ENCODE measurements at regions not wholly inside any gene's neighbourhood (a gene's known extent, or its start where the extent isn't known, plus 50 kb on each side); places are given as distances from the start of the nearest gene placed in this dataset.

GRCh38 chr4:155616117-155616516, 50.5 kb upstream of the GUCY1A1 start:
- DNase-seq: no peak
- intact Hi-C loops (cut with DNase I): no loop called here

DNA sequence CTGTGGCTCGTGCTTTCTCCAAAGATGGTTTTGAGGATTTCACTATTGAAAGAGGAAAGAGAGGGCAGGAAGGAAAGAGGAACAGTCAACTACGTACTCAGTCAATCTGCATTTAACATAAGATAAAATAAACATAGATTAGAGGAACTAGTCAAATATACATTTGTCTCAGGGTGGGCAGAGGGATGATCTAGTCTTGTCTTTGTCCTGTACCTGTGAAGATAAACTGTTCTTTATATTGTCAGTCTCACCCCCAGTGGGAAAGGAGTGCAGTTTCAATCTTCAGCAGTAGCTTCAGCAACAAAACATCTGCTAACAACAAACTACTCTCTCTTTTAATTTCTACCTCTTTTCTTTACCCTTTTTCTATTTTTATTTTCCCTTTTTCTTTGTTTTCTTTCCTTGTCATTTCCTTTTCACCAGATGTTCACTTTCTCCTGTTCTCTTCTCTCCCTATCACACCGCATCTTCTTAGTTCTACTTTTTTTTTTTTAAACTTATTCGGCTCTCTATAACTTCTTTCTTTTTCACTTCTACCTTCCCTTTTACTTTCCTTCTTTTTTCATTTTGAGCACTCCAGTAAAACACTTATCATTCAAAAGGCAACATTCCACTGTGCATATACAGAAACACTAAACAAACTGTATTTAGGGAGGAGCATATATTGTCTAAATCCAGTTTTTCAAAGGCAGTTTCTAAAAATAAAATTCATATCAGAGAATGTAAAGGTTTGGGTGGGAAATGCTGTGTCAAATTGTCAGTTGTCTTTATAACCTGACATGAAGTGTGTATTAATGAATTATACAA, 51.4 kb upstream of the GUCY1A1 start:
- DNase-seq: no peak
- intact Hi-C loops (cut with DNase I): no loop called here

GRCh38 chr4:155614111-155614762, 52.4 kb upstream of the GUCY1A1 start:
- no peak for DNase-seq
- intact Hi-C loops (cut with DNase I): no loop called here

DNA sequence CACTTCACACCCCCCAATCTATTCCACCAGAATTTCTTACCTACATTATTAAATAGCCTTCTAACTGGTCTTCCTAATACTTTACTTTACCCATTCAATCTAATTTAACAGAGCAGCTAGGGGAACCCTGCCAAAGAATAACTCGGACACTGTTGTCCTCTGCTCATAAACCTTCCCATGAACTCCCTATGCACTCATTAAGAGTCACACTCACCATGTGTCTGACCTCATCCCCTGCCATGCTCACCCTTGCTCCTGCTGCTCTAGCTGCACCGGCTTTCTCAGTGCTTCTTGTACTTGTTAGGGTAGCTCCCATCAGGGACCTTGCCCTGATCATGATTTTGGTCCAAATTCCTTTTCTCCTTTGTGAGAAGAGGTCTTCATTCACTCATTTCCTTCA, 54.6 kb upstream of the GUCY1A1 start:
- intact Hi-C loops (cut with DNase I): no loop called here
- DNase-seq: no peak

- intact Hi-C loops (cut with DNase I): no loop called here
- DNase-seq: no peak
Measured at GRCh38 chr4:155611501-155611900, 55.1 kb upstream of the GUCY1A1 start.

DNA sequence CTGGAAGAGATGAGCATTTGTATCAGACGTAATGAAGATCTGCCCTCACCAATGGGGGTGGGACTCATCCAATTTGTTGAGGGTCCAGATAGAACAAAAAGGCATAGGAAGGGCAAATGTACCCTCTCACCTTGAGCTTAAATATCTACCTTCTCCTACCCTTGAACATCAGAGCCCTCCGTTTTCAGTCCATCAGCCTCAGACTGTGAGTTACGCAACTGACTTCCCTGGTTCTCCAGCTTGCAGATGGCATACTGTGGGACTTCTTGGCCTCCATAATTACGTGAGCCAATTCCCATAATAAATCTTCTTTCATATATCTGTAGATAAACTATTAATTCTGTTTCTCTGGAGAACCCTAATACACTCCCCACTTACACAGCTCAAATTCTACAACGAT, 56.5 kb upstream of the GUCY1A1 start:
- no peak for DNase-seq
- intact Hi-C loops (cut with DNase I): no loop called here

DNA sequence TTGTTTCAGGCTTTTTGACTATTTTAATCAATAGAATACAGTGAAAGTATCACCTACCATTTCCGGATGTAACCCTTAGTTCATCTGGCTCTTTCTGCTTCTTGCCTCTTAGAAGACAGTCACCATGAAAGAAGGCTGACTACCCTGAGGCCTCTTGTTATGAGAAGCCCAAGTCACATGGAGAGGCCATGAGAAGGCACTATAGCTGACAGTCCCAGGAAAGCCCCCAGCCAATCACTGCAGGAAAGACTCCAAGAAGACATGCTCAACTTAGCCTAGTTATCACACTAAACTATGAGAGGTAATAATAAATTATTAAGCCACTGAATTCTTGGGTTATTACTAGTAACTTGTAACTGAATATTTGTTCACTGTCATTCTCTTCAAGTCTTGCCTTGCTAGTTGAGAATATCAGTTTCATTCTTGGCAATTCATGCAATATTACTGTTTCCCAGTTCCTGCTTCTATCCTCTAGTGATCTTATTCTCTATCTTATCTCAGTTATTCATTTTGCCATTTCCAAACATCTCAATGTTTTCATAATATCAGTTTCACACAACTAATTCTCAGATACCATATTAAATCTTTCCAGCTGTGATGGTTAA, 57.1 kb upstream of the GUCY1A1 start:
- DNase-seq: no peak

DNA sequence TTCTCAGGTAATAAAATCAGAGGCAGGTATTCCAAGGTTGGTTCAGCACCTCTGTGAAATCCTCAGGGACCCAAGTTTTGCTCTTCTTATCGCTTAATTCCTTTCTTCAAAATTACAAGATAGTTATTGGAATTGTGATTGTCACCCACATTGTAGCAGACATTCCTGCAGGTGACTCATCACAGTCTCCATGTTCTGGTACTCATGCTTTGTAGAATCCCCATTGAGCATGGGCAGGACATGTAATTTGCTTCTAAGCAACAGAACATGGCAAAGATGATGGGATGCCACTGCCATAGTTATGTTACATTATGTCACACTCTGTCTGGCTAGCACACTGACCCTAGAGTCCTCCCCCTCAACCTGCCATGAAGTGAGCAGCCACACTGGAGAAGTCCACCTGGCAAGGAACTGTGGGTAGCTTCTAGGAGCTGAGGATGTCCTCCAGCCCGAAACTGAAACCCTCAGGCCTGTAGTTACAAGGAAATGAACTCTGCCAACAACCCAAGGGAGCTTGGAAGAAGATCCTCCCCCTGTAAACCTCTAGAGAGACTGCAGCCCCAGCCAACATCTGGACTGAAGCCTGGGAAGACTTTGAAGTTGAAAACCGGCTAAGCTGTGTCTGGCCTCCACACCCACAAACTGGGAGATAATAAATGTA, 58.3 kb upstream of the GUCY1A1 start:
- intact Hi-C loops (cut with DNase I): no loop called here
- no peak for DNase-seq

More for the DNA sequence above, 57.1 kb upstream of the GUCY1A1 start:
- intact Hi-C loops (cut with DNase I): no loop called here

DNA sequence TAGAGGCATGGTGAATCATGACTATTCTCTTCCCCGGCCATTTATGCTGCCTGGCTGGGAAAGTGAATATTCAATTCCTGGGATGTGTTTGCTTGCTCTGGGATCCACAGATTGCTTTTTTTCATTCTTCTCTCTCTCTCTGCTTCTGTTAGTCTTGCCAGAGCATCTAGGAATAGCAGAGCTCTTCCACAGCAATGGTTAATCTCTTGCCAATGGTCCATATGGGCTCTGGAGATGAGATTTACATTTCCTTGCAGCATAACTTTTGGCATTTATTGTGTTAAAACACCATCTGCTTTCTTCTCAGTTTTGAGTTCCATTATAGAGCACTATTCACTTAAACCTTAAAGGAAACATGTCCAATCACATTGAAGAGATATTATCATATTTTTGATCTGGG, 59.2 kb upstream of the GUCY1A1 start:
- DNase-seq: no peak
- intact Hi-C loops (cut with DNase I): no loop called here

GRCh38 chr4:155604718-155605626, 61.7 kb upstream of the GUCY1A1 start:
- DNase-seq: no peak

GRCh38 chr4:155603360-155603891, 63.2 kb upstream of the GUCY1A1 start:
- intact Hi-C loops (cut with DNase I): no loop called here

More at GRCh38 chr4:155604718-155605626, 61.7 kb upstream of the GUCY1A1 start:
- intact Hi-C loops (cut with DNase I): no loop called here

GRCh38 chr4:155602351-155603140, 64.1 kb upstream of the GUCY1A1 start:
- intact Hi-C loops (cut with DNase I): no loop called here
- DNase-seq: no peak

More at GRCh38 chr4:155603360-155603891, 63.2 kb upstream of the GUCY1A1 start:
- no peak for DNase-seq

- intact Hi-C loops (cut with DNase I): no loop called here
- no peak for DNase-seq
Measured at GRCh38 chr4:155600244-155600643, 66.4 kb upstream of the GUCY1A1 start.

GRCh38 chr4:155599596-155599995, 67.1 kb upstream of the GUCY1A1 start:
- no peak for DNase-seq
- intact Hi-C loops (cut with DNase I): no loop called here

DNA sequence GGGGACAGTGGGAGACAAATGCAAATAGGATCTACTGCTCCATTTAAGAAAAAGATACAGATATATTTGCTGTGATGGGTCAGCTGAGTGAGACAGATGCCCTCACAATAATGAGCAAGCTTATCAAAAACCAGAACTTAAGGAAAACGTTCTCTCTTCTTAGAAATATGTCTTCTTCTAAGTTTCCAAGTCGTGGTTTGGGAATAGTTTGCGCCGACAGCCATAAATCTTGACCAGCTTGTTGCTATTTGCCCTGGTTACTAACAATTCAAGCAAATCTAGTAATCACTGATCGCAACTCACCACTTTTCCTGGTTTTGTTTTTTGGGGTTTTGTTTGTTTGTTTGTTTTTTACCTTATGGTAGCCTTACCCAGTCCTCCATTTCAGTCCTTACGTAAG, 67.6 kb upstream of the GUCY1A1 start:
- intact Hi-C loops (cut with DNase I): no loop called here
- DNase-seq: no peak

GRCh38 chr4:155597933-155598451, 68.7 kb upstream of the GUCY1A1 start:
- intact Hi-C loops (cut with DNase I): no loop called here
- DNase-seq: no peak

DNA sequence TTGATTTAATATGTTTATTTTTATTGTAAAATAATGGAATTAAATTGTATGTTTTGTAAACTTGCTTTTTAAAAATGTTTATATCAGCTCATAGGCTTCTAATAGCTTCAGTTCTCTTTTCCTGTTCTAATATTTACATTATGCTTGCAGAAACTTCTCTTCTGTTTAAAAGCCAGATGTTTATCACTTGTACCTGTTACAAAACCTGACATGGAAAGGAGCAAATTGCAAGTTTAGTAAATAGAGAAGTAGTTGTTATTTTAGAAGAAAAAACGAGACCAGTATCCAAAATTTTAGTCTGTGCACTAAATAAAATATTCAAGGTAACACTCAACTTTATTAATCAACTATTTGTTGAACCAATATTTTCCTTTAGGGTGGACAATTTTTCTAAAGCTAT, 69.4 kb upstream of the GUCY1A1 start:
- intact Hi-C loops (cut with DNase I): no loop called here
- DNase-seq: no peak

- intact Hi-C loops (cut with DNase I): no loop called here
- no peak for DNase-seq
Measured at GRCh38 chr4:155593793-155594192, 72.9 kb upstream of the GUCY1A1 start.

GRCh38 chr4:155592938-155593297, 73.7 kb upstream of the GUCY1A1 start:
- no peak for DNase-seq
- intact Hi-C loops (cut with DNase I): no loop called here

All from posterior cingulate gyrus (tissue), 11 donors.